ENCODE measurements at regions not wholly inside any gene's neighbourhood (a gene's known extent, or its start where the extent isn't known, plus 50 kb on each side); places are given as distances from the start of the nearest gene placed in this dataset.

DNA sequence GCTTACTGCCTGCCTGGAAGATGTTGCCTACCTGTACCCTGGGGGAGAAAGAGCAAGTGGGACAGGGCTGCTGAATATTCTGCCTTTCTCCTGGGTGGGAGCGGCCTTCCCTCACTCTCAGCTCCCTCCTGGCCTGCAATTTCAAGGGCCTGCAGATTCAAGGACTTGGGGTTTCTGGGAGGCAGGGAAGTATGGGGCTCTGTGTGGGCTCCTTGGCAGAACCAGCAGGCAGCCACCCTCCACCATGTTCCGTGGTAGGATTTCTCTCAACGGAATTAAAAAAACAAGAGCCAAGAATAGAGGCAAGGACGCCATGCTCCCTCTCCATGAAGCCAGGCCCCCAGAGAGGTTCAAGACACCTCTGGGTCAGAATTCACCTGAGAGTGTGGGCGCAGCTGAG, 127.7 kb downstream of the NAV1 start:
- TF ChIP-seq, protein P1, sequence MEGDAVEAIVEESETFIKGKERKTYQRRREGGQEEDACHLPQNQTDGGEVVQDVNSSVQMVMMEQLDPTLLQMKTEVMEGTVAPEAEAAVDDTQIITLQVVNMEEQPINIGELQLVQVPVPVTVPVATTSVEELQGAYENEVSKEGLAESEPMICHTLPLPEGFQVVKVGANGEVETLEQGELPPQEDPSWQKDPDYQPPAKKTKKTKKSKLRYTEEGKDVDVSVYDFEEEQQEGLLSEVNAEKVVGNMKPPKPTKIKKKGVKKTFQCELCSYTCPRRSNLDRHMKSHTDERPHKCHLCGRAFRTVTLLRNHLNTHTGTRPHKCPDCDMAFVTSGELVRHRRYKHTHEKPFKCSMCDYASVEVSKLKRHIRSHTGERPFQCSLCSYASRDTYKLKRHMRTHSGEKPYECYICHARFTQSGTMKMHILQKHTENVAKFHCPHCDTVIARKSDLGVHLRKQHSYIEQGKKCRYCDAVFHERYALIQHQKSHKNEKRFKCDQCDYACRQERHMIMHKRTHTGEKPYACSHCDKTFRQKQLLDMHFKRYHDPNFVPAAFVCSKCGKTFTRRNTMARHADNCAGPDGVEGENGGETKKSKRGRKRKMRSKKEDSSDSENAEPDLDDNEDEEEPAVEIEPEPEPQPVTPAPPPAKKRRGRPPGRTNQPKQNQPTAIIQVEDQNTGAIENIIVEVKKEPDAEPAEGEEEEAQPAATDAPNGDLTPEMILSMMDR (IDR thresholded peaks at IDR 0.05; ENCODE audit: insufficient read depth, low read length), result no peak
- TF ChIP-seq GABPA (IDR thresholded peaks at IDR 0.05; ENCODE audit: low read depth) (no peak), POLR2AphosphoS5 (IDR thresholded peaks at IDR 0.05; ENCODE audit: low read depth) (no peak), SPI1 (IDR thresholded peaks at IDR 0.05; ENCODE audit: borderline replicate concordance, low read depth) (no peak)
- TF ChIP-seq, protein P2, sequence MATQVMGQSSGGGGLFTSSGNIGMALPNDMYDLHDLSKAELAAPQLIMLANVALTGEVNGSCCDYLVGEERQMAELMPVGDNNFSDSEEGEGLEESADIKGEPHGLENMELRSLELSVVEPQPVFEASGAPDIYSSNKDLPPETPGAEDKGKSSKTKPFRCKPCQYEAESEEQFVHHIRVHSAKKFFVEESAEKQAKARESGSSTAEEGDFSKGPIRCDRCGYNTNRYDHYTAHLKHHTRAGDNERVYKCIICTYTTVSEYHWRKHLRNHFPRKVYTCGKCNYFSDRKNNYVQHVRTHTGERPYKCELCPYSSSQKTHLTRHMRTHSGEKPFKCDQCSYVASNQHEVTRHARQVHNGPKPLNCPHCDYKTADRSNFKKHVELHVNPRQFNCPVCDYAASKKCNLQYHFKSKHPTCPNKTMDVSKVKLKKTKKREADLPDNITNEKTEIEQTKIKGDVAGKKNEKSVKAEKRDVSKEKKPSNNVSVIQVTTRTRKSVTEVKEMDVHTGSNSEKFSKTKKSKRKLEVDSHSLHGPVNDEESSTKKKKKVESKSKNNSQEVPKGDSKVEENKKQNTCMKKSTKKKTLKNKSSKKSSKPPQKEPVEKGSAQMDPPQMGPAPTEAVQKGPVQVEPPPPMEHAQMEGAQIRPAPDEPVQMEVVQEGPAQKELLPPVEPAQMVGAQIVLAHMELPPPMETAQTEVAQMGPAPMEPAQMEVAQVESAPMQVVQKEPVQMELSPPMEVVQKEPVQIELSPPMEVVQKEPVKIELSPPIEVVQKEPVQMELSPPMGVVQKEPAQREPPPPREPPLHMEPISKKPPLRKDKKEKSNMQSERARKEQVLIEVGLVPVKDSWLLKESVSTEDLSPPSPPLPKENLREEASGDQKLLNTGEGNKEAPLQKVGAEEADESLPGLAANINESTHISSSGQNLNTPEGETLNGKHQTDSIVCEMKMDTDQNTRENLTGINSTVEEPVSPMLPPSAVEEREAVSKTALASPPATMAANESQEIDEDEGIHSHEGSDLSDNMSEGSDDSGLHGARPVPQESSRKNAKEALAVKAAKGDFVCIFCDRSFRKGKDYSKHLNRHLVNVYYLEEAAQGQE (IDR thresholded peaks at IDR 0.05; ENCODE audit: insufficient replicate concordance, low read depth), result no peak

Data from HL-60 (cell line).